ENCODE measurements at regions not wholly inside any gene's neighbourhood (a gene's known extent, or its start where the extent isn't known, plus 50 kb on each side); places are given as distances from the start of the nearest gene placed in this dataset.

- no peak for TF ChIP-seq CTCF (IDR thresholded peaks at IDR 0.05; ENCODE audit: low read depth, low read length, missing control alignments)
- no peak overlapping the region for H3K4me3 ChIP-seq (replicated peaks; ENCODE audit: low read depth, low read length)
- no peak for DNase-seq (ENCODE audit: extremely low read depth, low read depth)
These were observed 163.5 kb downstream of the SDHAF3 start for GRCh38 chr7:97280950-97281349.

GRCh38 chr7:97285348-97285747 is 167.8 kb downstream of the SDHAF3 start:
- DNase-seq (ENCODE audit: extremely low read depth, low read depth): no peak
- no peak for TF ChIP-seq CTCF (IDR thresholded peaks at IDR 0.05; ENCODE audit: low read depth, low read length, missing control alignments)
- no peak overlapping the region for H3K4me3 ChIP-seq (replicated peaks; ENCODE audit: low read depth, low read length)

GRCh38 chr7:97293031-97293430 is 175.5 kb downstream of the SDHAF3 start:
- TF ChIP-seq CTCF (IDR thresholded peaks at IDR 0.05; ENCODE audit: low read depth, low read length, missing control alignments): no peak
- no peak for DNase-seq (ENCODE audit: extremely low read depth, low read depth)
- no peak overlapping the region for H3K4me3 ChIP-seq (replicated peaks; ENCODE audit: low read depth, low read length)

GRCh38 chr7:97298561-97298960 is 181.1 kb downstream of the SDHAF3 start:
- DNase-seq (ENCODE audit: extremely low read depth, low read depth): no peak

GRCh38 chr7:97305589-97305988 is 188.1 kb downstream of the SDHAF3 start:
- TF ChIP-seq CTCF (IDR thresholded peaks at IDR 0.05; ENCODE audit: low read depth, low read length, missing control alignments): no peak
- DNase-seq (ENCODE audit: extremely low read depth, low read depth): no peak
- H3K4me3 ChIP-seq (replicated peaks; ENCODE audit: low read depth, low read length): no peak overlapping the region

More at GRCh38 chr7:97298561-97298960, 181.1 kb downstream of the SDHAF3 start:
- TF ChIP-seq CTCF (IDR thresholded peaks at IDR 0.05; ENCODE audit: low read depth, low read length, missing control alignments): no peak
- H3K4me3 ChIP-seq (replicated peaks; ENCODE audit: low read depth, low read length): no peak overlapping the region

GRCh38 chr7:97307521-97308108 is 190.1 kb downstream of the SDHAF3 start:
- H3K4me3 ChIP-seq (replicated peaks; ENCODE audit: low read depth, low read length): no peak overlapping the region
- no peak for TF ChIP-seq CTCF (IDR thresholded peaks at IDR 0.05; ENCODE audit: low read depth, low read length, missing control alignments)
- no peak for DNase-seq (ENCODE audit: extremely low read depth, low read depth)

GRCh38 chr7:97313900-97314299 is 196.4 kb downstream of the SDHAF3 start:
- H3K4me3 ChIP-seq (replicated peaks; ENCODE audit: low read depth, low read length): no peak overlapping the region
- DNase-seq (ENCODE audit: extremely low read depth, low read depth): no peak
- TF ChIP-seq CTCF (IDR thresholded peaks at IDR 0.05; ENCODE audit: low read depth, low read length, missing control alignments): no peak

Measured in HFF-Myc (cell line).